Fibroblast of lung (primary cell): ENCODE measurements at regions not wholly inside any gene's neighbourhood (a gene's known extent, or its start where the extent isn't known, plus 50 kb on each side); places are given as distances from the start of the nearest gene placed in this dataset.

Experiments used
- EZH2 ChIP-seq: IDR thresholded peaks from 2 replicates; pipeline ENCODE4 v1.5.1; 2012; ENCODE audit warnings: low read length, control low read depth, mild to moderate bottlenecking; ENCODE audit errors: missing control alignments
- TF ChIP-seq, protein P1 (sequence below), 2 donors: IDR thresholded peaks in 1 of 2; conservative IDR thresholded peaks in 1 of 2; 1 replicate in 1 of 2; 2 replicates in 1 of 2; pipeline ENCODE4 v1.5.1; 2011 to 2012; ENCODE audit warnings: low read length in 2 of 2, control low read depth in 1 of 2, inconsistent platforms in 1 of 2, low read depth in 1 of 2, mild to moderate bottlenecking in 1 of 2

DNA sequence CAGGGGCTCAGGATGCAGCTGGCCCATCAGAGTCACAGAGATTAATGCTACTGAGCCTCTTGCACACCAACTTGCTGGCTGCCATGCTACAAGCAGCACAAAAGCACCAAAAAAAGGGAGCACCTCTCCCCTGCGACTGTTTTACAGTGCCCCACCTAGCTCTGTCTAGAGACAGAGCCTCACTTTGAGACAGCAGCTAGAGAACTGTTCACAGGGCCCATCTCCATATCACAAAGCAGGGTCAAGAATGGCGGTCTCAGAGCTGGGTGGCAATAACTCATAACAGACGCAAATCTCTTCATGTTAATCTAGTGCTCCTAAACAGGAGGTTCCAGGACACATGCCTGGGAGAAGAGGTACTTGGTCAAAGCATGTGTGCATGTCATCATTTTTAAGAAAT, 953.0 kb downstream of the DCDC2C start:
- TF ChIP-seq, protein P1, sequence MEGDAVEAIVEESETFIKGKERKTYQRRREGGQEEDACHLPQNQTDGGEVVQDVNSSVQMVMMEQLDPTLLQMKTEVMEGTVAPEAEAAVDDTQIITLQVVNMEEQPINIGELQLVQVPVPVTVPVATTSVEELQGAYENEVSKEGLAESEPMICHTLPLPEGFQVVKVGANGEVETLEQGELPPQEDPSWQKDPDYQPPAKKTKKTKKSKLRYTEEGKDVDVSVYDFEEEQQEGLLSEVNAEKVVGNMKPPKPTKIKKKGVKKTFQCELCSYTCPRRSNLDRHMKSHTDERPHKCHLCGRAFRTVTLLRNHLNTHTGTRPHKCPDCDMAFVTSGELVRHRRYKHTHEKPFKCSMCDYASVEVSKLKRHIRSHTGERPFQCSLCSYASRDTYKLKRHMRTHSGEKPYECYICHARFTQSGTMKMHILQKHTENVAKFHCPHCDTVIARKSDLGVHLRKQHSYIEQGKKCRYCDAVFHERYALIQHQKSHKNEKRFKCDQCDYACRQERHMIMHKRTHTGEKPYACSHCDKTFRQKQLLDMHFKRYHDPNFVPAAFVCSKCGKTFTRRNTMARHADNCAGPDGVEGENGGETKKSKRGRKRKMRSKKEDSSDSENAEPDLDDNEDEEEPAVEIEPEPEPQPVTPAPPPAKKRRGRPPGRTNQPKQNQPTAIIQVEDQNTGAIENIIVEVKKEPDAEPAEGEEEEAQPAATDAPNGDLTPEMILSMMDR (conservative IDR thresholded peaks at IDR 0.05 in 1 of 2, IDR thresholded peaks at IDR 0.05 in 1 of 2; ENCODE audit: low read depth in 1 of 2, low read length in 2 of 2): no peak
- TF ChIP-seq EZH2: no peak
